Lower lobe of right lung (tissue), 2 donors: ENCODE measurements at regions not wholly inside any gene's neighbourhood (a gene's known extent, or its start where the extent isn't known, plus 50 kb on each side); places are given as distances from the start of the nearest gene placed in this dataset.

Experiments
- ATAC-seq, 2 donors: fragments of 200-7000 bp; cut with Tn5 transposase; one replicate each; pipeline ENCODE4 v1.9.1; 2020 to 2022; ENCODE audit warnings: mild to moderate bottlenecking in 2 of 2, moderate library complexity in 2 of 2
- DNase-seq: peaks from one replicate; pipeline ENCODE4 v3.0.0-alpha.2; 2020
- H3K27ac ChIP-seq: fragments of 200-600 bp; one replicate; pipeline ENCODE4 v1.8.0; 2022
- H3K27me3 ChIP-seq: fragments of 200-600 bp; one replicate; pipeline ENCODE4 v1.8.0; 2022; ENCODE audit warnings: low read depth
- H3K36me3 ChIP-seq: fragments of 200-600 bp; one replicate; pipeline ENCODE4 v1.8.0; 2022; ENCODE audit warnings: mild to moderate bottlenecking
- H3K4me1 ChIP-seq: fragments of 200-600 bp; one replicate; pipeline ENCODE4 v1.8.0; 2022
- H3K4me3 ChIP-seq: fragments of 200-600 bp; one replicate; pipeline ENCODE4 v1.8.0; 2022; ENCODE audit warnings: mild to moderate bottlenecking
- H3K9me3 ChIP-seq: fragments of 200-600 bp; one replicate; pipeline ENCODE4 v1.8.0; 2022
- intact Hi-C: fragments of 100-400 bp; cut with DNase I; formaldehyde crosslinking; loops from one replicate; pipeline ENCODE4 v1.11.0; 2022
- TF ChIP-seq, protein P1 (sequence below): fragments of 200-600 bp; IDR thresholded peaks from one replicate; pipeline ENCODE4 v1.8.0; 2022; ENCODE audit warnings: antibody characterized with exemption, mild to moderate bottlenecking
- donor health status: DM: no; HTN: yes; CAD: no; lungs with severe emphysema.

DNA sequence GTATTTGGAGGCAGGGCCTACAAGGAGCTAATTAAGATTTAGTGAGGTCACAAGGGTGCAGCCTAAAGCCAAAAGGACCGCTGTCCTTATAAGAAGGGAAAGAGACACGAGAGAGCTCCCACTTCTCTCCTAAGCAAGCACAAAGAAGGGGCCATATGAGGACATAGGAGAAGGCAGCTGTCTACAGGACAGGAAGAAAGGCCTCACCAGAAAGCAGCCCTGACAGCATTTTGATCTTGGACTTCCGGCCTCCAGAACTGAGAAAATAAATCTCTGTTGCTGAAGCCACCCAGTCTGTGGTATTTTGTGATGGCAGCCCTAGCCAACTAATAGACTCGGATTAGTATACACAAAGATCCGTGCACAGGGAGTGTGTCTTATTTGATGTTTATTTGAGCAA is 139.7 kb downstream of the B3GNT2 start:
- Histone ChIP-seq H3K27me3 (no peaks in the 10 kb centered on the region), H3K4me1 (no peaks in the 10 kb centered on the region), H3K27ac (no peak overlapping the region), H3K9me3 (no peaks in the 10 kb centered on the region), H3K4me3 (no peak overlapping the region), H3K36me3 (no peaks in the 10 kb centered on the region)
- ATAC-seq (no peak), DNase-seq (no peak)
- TF ChIP-seq, protein P1, sequence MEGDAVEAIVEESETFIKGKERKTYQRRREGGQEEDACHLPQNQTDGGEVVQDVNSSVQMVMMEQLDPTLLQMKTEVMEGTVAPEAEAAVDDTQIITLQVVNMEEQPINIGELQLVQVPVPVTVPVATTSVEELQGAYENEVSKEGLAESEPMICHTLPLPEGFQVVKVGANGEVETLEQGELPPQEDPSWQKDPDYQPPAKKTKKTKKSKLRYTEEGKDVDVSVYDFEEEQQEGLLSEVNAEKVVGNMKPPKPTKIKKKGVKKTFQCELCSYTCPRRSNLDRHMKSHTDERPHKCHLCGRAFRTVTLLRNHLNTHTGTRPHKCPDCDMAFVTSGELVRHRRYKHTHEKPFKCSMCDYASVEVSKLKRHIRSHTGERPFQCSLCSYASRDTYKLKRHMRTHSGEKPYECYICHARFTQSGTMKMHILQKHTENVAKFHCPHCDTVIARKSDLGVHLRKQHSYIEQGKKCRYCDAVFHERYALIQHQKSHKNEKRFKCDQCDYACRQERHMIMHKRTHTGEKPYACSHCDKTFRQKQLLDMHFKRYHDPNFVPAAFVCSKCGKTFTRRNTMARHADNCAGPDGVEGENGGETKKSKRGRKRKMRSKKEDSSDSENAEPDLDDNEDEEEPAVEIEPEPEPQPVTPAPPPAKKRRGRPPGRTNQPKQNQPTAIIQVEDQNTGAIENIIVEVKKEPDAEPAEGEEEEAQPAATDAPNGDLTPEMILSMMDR = no peak
- intact Hi-C loops = no loop called here

DNA sequence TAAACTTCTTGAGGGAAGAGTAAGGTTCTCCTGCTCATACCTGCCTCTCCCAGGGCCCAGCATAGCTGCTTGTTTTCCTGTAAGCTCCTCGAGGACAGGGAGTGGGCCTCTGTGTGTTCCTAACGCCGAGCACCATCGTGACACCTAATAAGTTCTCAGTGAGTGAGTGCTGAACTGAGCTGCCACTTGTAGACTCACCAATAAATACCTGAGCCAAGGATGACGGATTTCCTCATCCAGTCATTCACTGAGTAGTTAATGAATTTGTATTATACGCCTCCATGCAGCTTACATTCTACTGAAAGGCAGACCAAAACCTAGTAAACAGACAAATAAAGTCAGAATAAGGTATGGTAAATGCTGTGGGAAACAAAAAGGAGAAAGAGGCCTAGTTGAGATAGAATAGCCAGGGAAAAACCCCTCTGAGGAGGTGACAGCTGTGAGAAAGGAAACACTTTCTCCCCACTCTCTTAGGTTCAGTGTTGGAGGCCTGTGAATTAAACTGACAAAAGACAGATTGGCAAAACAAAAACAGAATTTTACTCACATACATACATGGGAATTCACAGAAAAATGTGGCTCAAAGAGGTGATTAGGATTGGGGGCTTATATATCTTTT is 138.6 kb downstream of the B3GNT2 start:
- DNase-seq (no peak), ATAC-seq (no peak)
- intact Hi-C loops = no loop called here
- no peaks in the 10 kb centered on the region for H3K36me3 ChIP-seq
- no peaks in the 10 kb centered on the region for H3K27me3 ChIP-seq
- H3K9me3 ChIP-seq = no peaks in the 10 kb centered on the region
- H3K27ac ChIP-seq = no peak overlapping the region
- no peaks in the 10 kb centered on the region for H3K4me1 ChIP-seq
- no peak overlapping the region for H3K4me3 ChIP-seq
- TF ChIP-seq, protein P1 = no peak

DNA sequence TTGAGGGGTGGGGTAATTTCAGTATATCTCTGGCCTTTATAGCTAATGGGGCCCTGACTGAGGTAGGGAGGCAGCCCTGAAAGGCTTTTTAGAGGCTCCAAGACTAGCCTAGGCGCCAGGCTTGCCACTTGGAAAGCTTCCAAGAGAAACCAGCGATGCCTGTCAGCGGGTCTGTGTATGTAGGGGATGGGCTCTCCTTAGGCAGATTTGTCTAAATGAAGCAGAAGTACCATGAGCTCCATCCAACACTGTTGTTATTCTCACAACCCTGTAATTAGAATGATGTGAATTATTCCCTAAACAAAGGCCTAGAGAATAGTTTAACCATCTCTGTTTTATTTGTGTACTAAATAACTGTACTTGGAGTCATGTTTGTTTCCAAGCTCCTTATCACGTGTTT is 138.1 kb downstream of the B3GNT2 start:
- TF ChIP-seq, protein P1 = no peak
- Histone ChIP-seq H3K4me1 (no peaks in the 10 kb centered on the region), H3K27me3 (no peaks in the 10 kb centered on the region), H3K36me3 (no peaks in the 10 kb centered on the region), H3K9me3 (no peaks in the 10 kb centered on the region), H3K27ac (no peak overlapping the region), H3K4me3 (no peak overlapping the region)
- no peak for DNase-seq
- no peak for ATAC-seq
- intact Hi-C loops = no loop called here

DNA sequence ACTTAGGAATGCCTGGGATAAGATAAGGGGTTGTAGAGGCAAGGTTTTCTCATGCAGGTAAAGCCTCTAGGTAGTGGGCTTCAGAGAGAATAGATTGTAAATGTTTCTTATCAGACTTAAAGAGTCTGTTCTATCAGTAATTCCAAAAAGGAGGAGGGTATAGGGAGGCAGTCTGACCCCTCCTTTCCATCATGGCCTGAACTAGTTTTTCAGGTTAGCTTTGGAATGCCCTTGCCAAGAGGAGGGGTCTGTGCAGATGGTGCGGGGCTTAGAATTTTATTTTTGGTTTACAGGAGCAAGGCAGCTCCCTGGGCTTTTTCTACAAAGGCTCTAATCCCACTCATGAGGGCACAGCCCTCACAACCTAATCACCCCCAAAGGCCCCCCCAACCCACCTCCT is 135.0 kb downstream of the B3GNT2 start:
- TF ChIP-seq, protein P1 = no peak
- Histone ChIP-seq H3K4me1 (no peaks in the 10 kb centered on the region), H3K27me3 (no peaks in the 10 kb centered on the region), H3K4me3 (no peak overlapping the region), H3K9me3 (no peaks in the 10 kb centered on the region), H3K27ac (no peak overlapping the region), H3K36me3 (no peaks in the 10 kb centered on the region)
- intact Hi-C loops = no loop called here
- ATAC-seq (no peak), DNase-seq (no peak)

DNA sequence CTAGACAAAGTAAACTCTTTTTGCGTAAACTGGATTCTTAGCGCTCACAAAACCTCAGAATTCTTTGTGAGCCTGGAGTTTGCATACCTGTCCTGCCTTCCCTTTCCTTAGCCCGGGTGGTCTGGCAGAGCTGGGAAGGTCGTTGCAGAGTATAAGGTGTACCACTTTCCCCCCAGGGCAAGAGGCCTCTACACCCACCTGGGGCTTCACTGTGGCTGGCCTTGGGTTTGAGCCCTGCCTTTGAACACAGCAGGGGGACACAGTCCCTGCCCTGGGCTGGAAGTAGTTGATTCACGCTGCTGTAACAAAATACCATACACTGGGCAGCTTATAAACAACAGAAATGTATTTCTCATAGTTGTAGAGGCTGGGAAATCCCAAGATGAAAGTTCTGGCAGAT is 133.9 kb downstream of the B3GNT2 start:
- Histone ChIP-seq H3K4me3 (no peak overlapping the region), H3K9me3 (no peaks in the 10 kb centered on the region), H3K27ac (no peak overlapping the region), H3K27me3 (no peaks in the 10 kb centered on the region), H3K4me1 (no peaks in the 10 kb centered on the region), H3K36me3 (no peaks in the 10 kb centered on the region)
- no peak for DNase-seq
- TF ChIP-seq, protein P1 = no peak
- no peak for ATAC-seq
- intact Hi-C loops = no loop called here

DNA sequence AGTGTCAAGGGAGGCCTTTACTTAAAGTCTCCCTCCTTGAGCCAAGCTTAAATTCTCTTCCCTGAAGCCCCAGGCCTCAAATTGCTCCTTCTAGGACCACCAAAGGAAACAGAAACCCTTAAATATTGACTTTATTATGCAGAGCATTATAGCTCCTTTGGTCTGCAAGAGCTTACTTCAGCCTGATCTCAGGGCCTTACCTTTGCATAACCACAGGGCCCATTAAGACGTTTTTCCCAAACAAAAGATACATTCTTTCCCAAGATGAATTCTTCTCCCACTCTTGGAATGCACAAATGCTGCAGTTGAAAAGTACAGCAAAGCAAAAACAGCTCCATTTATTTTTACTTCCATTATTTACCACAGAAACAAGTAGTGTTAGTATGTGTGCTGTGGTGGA is 130.8 kb downstream of the B3GNT2 start:
- intact Hi-C loops = no loop called here
- Histone ChIP-seq H3K9me3 (no peaks in the 10 kb centered on the region), H3K4me3 (no peak overlapping the region), H3K27me3 (no peaks in the 10 kb centered on the region), H3K4me1 (no peaks in the 10 kb centered on the region), H3K27ac (no peak overlapping the region), H3K36me3 (no peaks in the 10 kb centered on the region)
- TF ChIP-seq, protein P1 = no peak
- DNase-seq = no peak
- no peak for ATAC-seq
